Neural progenitor cell (in vitro differentiated cells): ENCODE measurements at regions not wholly inside any gene's neighbourhood (a gene's known extent, or its start where the extent isn't known, plus 50 kb on each side); places are given as distances from the start of the nearest gene placed in this dataset.
"Not testable (repeated sequence)": the region's sequence is repeated elsewhere in the genome, so short reads cannot be mapped to it uniquely, and the experiment has no call there.

Source experiments
- DNase-seq: peaks from one replicate; pipeline ENCODE4 v3.0.0-alpha.2; 2016; ENCODE audit warnings: low spot score
- H2AFZ ChIP-seq: fragments of 200-600 bp; sonication (generic); replicated peaks from 2 replicates; pipeline ENCODE4 v1.6.1; 2016; ENCODE audit warnings: antibody characterized with exemption
- H3F3A ChIP-seq: fragments of 200-600 bp; sonication (generic); 2 replicates; pipeline ENCODE4 v1.6.1; 2016; ENCODE audit warnings: antibody characterized with exemption, low read depth
- H3K27ac ChIP-seq: fragments of 200-600 bp; sonication (generic); 2 replicates; pipeline ENCODE4 v1.5.1; 2016; ENCODE audit warnings: mild to moderate bottlenecking
- H3K27me3 ChIP-seq: fragments of 200-600 bp; sonication (generic); 2 replicates; pipeline ENCODE4 v1.6.1; 2016; ENCODE audit warnings: mild to moderate bottlenecking, moderate library complexity
- H3K36me3 ChIP-seq: fragments of 200-600 bp; sonication (generic); 2 replicates; pipeline ENCODE4 v1.5.1; 2016
- H3K4me1 ChIP-seq: fragments of 200-600 bp; sonication (generic); 2 replicates; pipeline ENCODE4 v1.6.1; 2016; ENCODE audit warnings: mixed run types
- H3K4me2 ChIP-seq: fragments of 200-600 bp; sonication (generic); 2 replicates; pipeline ENCODE4 v1.6.1; 2016
- H3K4me3 ChIP-seq: fragments of 200-600 bp; sonication (generic); 2 replicates; pipeline ENCODE4 v1.5.1; 2016
- H3K79me2 ChIP-seq: fragments of 200-600 bp; sonication (generic); 2 replicates; pipeline ENCODE4 v1.6.1; 2016; ENCODE audit warnings: low read depth
- H3K9ac ChIP-seq: fragments of 200-600 bp; sonication (generic); 2 replicates; pipeline ENCODE4 v1.6.1; 2016
- H3K9me3 ChIP-seq: fragments of 200-600 bp; sonication (generic); 2 replicates; pipeline ENCODE4 v1.5.1; 2016; ENCODE audit warnings: low read depth
- H4K20me1 ChIP-seq: fragments of 200-600 bp; sonication (generic); 2 replicates; pipeline ENCODE4 v1.6.1; 2016; ENCODE audit warnings: low read depth
- H3K27ac Mint-ChIP-seq: 3 replicates; pipeline ENCODE4 v1.8.0; 2021; ENCODE audit warnings: mixed read lengths
- H3K27me3 Mint-ChIP-seq: 2 replicates; pipeline ENCODE4 v1.8.0; 2022; ENCODE audit warnings: low read depth, mild to moderate bottlenecking, inconsistent platforms, moderate library complexity, mixed read lengths; ENCODE audit not compliant: insufficient read depth
- H3K36me3 Mint-ChIP-seq: 3 replicates; pipeline ENCODE4 v1.8.0; 2021; ENCODE audit warnings: mixed read lengths
- H3K4me1 Mint-ChIP-seq: 3 replicates; pipeline ENCODE4 v1.8.0; 2021; ENCODE audit warnings: mixed read lengths
- H3K4me3 Mint-ChIP-seq: 3 replicates; pipeline ENCODE4 v1.8.0; 2021; ENCODE audit warnings: mild to moderate bottlenecking, moderate library complexity, mixed read lengths
- H3K9me3 Mint-ChIP-seq: 3 replicates; pipeline ENCODE4 v1.8.0; 2020; ENCODE audit warnings: mixed read lengths
- CTCF ChIP-seq: fragments of 200-600 bp; sonication (generic); IDR thresholded peaks from 2 replicates; pipeline ENCODE4 v1.5.1; 2017; ENCODE audit warnings: antibody characterized with exemption, mild to moderate bottlenecking
- EZH2 ChIP-seq: fragments of 200-600 bp; sonication (generic); IDR thresholded peaks from 2 replicates; pipeline ENCODE4 v1.6.1; 2017; ENCODE audit warnings: antibody characterized with exemption, mild to moderate bottlenecking, moderate library complexity
- EZH2phosphoT487 ChIP-seq: fragments of 200-600 bp; sonication (generic); IDR thresholded peaks from 2 replicates; pipeline ENCODE4 v1.6.1; 2017; ENCODE audit warnings: antibody characterized with exemption

- no peak for DNase-seq
- no peak for TF ChIP-seq EZH2
- TF ChIP-seq EZH2phosphoT487 = no peak
- no peak for TF ChIP-seq CTCF
- Mint-ChIP-seq H3K36me3 (no peaks in the 10 kb centered on the region), H3K27me3 (peaks cover 2% of the 10 kb centered on the region), H3K9me3 (no peaks in the 10 kb centered on the region), H3K27ac (no peak overlapping the region), H3K4me3 (no peak overlapping the region), H3K4me1 (peaks cover 26% of the 10 kb centered on the region)
- no peaks in the 10 kb centered on the region for H3F3A ChIP-seq
- H4K20me1 ChIP-seq = no peaks in the 10 kb centered on the region
- H3K4me3 ChIP-seq = no peak overlapping the region
- H3K4me1 ChIP-seq = peaks cover 3% of the 10 kb centered on the region
- no peaks in the 10 kb centered on the region for H3K9me3 ChIP-seq
- H3K4me2 ChIP-seq = no peak overlapping the region
- H3K36me3 ChIP-seq = no peaks in the 10 kb centered on the region
- H3K79me2 ChIP-seq = no peaks in the 10 kb centered on the region
- H3K27ac ChIP-seq = no peak overlapping the region
- no peaks in the 10 kb centered on the region for H3K27me3 ChIP-seq
- no peak overlapping the region for H3K9ac ChIP-seq
- no peak overlapping the region for H2AFZ ChIP-seq
Measured at GRCh38 chr7:81062755-81063154, 143.9 kb upstream of the SEMA3C start.

- not testable (repeated sequence) for H3K27me3 Mint-ChIP-seq, H3K4me3 Mint-ChIP-seq
Measured at GRCh38 chr7:81057469-81057868, 138.6 kb upstream of the SEMA3C start.

GRCh38 chr7:81053623-81054022, 134.8 kb upstream of the SEMA3C start:
- no peak overlapping the region for H3K4me3 Mint-ChIP-seq
- H3K27me3 Mint-ChIP-seq = peaks cover 2% of the 10 kb centered on the region
- no peak overlapping the region for H3K4me3 ChIP-seq
- H3F3A ChIP-seq = no peaks in the 10 kb centered on the region
- no peaks in the 10 kb centered on the region for H4K20me1 ChIP-seq
- no peak overlapping the region for H3K4me2 ChIP-seq
- H3K9me3 Mint-ChIP-seq = peaks cover 25% of the 10 kb centered on the region
- no peak overlapping the region for H3K27ac ChIP-seq
- H3K4me1 ChIP-seq = no peaks in the 10 kb centered on the region
- H3K36me3 ChIP-seq = no peaks in the 10 kb centered on the region
- H3K79me2 ChIP-seq = no peaks in the 10 kb centered on the region
- no peak overlapping the region for H3K27ac Mint-ChIP-seq
- H3K4me1 Mint-ChIP-seq = no peaks in the 10 kb centered on the region
- no peak overlapping the region for H2AFZ ChIP-seq
- no peak overlapping the region for H3K9ac ChIP-seq
- DNase-seq = no peak
- TF ChIP-seq CTCF (no peak), EZH2phosphoT487 (no peak), EZH2 (no peak)
- H3K9me3 ChIP-seq = no peaks in the 10 kb centered on the region
- H3K27me3 ChIP-seq = no peaks in the 10 kb centered on the region
- no peaks in the 10 kb centered on the region for H3K36me3 Mint-ChIP-seq

More at GRCh38 chr7:81057469-81057868, 138.6 kb upstream of the SEMA3C start:
- peaks cover 13% of the 10 kb centered on the region for H3K9me3 Mint-ChIP-seq
- not testable (repeated sequence) for H3K4me1 ChIP-seq, DNase-seq, H4K20me1 ChIP-seq, H3K9ac ChIP-seq, H3K9me3 ChIP-seq, H3K4me2 ChIP-seq, H3K4me3 ChIP-seq, H3K27me3 ChIP-seq, H2AFZ ChIP-seq, H3K36me3 Mint-ChIP-seq, H3K4me1 Mint-ChIP-seq, H3K27ac ChIP-seq, H3K27ac Mint-ChIP-seq, H3K79me2 ChIP-seq, H3K36me3 ChIP-seq, H3F3A ChIP-seq

- Histone ChIP-seq H3K4me3 (no peak overlapping the region), H4K20me1 (no peaks in the 10 kb centered on the region), H3K27me3 (no peaks in the 10 kb centered on the region), H3K9ac (no peak overlapping the region), H3K9me3 (no peaks in the 10 kb centered on the region), H3K4me1 (no peaks in the 10 kb centered on the region), H3K27ac (no peak overlapping the region), H3K4me2 (no peak overlapping the region), H3K79me2 (no peaks in the 10 kb centered on the region), H3K36me3 (no peaks in the 10 kb centered on the region), H3F3A (no peaks in the 10 kb centered on the region), H2AFZ (no peak overlapping the region)
- no peak for TF ChIP-seq CTCF
- TF ChIP-seq EZH2 = no peak
- TF ChIP-seq EZH2phosphoT487 = no peak
- DNase-seq = no peak
- Mint-ChIP-seq H3K36me3 (no peaks in the 10 kb centered on the region), H3K4me3 (no peak overlapping the region), H3K27ac (no peak overlapping the region), H3K27me3 (no peaks in the 10 kb centered on the region), H3K4me1 (no peaks in the 10 kb centered on the region), H3K9me3 (peaks cover 32% of the 10 kb centered on the region)
Measured at GRCh38 chr7:81051811-81052413, 133.1 kb upstream of the SEMA3C start.
